SKM-1 treated with dmso at 0.1 percent for 144 hours (cell line): ENCODE measurements at regions not wholly inside any gene's neighbourhood (a gene's known extent, or its start where the extent isn't known, plus 50 kb on each side); places are given as distances from the start of the nearest gene placed in this dataset.

Source experiments
- DNase-seq: peaks from one replicate; lab custom pipeline; 2025; ENCODE audit not compliant: unreplicated experiment; lab: John Stamatoyannopoulos, UW

GRCh38 chr2:126372406-126372805, 283.6 kb upstream of the GYPC start:
- no peak for DNase-seq

GRCh38 chr2:126378176-126378575, 277.8 kb upstream of the GYPC start:
- DNase-seq: no peak

- DNase-seq: no peak
Measured at GRCh38 chr2:126381091-126381490, 274.9 kb upstream of the GYPC start.

- DNase-seq: no peak
Measured at GRCh38 chr2:126382998-126383397, 273.0 kb upstream of the GYPC start.

- no peak for DNase-seq
Measured at GRCh38 chr2:126383800-126384199, 272.2 kb upstream of the GYPC start.

GRCh38 chr2:126385441-126385840, 270.5 kb upstream of the GYPC start:
- DNase-seq: no peak

- DNase-seq: no peak
Measured at GRCh38 chr2:126385983-126386382, 270.0 kb upstream of the GYPC start.

- DNase-seq: no peak
Measured at GRCh38 chr2:126389446-126389845, 266.5 kb upstream of the GYPC start.

GRCh38 chr2:126392889-126393288, 263.1 kb upstream of the GYPC start:
- DNase-seq: no peak

GRCh38 chr2:126399001-126399400, 257.0 kb upstream of the GYPC start:
- no peak for DNase-seq

GRCh38 chr2:126403039-126403628, 252.8 kb upstream of the GYPC start:
- DNase-seq: no peak

- no peak for DNase-seq
Measured at GRCh38 chr2:126406267-126406666, 249.7 kb upstream of the GYPC start.

- no peak for DNase-seq
Measured at GRCh38 chr2:126408671-126409070, 247.3 kb upstream of the GYPC start.

GRCh38 chr2:126409850-126410249, 246.1 kb upstream of the GYPC start:
- no peak for DNase-seq

- DNase-seq: no peak
Measured at GRCh38 chr2:126413079-126413478, 242.9 kb upstream of the GYPC start.

- DNase-seq: no peak
Measured at GRCh38 chr2:126419403-126419802, 236.6 kb upstream of the GYPC start.

- no peak for DNase-seq
Measured at GRCh38 chr2:126425943-126426342, 230.0 kb upstream of the GYPC start.

- no peak for DNase-seq
Measured at GRCh38 chr2:126429103-126429502, 226.9 kb upstream of the GYPC start.

- DNase-seq: no peak
Measured at GRCh38 chr2:126431136-126431535, 224.8 kb upstream of the GYPC start.

- no peak for DNase-seq
Measured at GRCh38 chr2:126436411-126436810, 219.5 kb upstream of the GYPC start.

- no peak for DNase-seq
Measured at GRCh38 chr2:126437016-126437415, 218.9 kb upstream of the GYPC start.

GRCh38 chr2:126444512-126444911, 211.4 kb upstream of the GYPC start:
- DNase-seq: no peak

GRCh38 chr2:126446106-126446695, 209.8 kb upstream of the GYPC start:
- no peak for DNase-seq
